ENCODE measurements at regions not wholly inside any gene's neighbourhood (a gene's known extent, or its start where the extent isn't known, plus 50 kb on each side); places are given as distances from the start of the nearest gene placed in this dataset.

DNA sequence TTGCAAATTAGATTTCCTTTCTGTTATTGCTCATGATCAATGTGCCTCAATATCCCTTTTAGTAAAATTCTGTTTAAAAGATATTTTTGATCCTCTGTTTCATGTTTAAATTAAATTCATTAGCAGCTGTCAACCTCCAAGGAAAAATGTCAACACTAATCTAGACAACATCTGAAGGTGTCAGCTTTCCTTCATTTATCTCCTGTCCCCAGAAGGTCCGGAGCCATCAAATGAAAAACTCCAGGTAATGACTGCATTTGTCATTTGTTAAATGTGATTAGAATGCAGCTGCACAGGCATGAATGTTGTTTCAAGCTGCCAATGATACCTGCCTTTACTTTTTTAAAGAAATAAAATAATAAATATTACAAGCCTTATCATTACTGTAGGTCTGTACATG lies 463.7 kb upstream of the SEMA3A start:
- TF ChIP-seq, protein P1, sequence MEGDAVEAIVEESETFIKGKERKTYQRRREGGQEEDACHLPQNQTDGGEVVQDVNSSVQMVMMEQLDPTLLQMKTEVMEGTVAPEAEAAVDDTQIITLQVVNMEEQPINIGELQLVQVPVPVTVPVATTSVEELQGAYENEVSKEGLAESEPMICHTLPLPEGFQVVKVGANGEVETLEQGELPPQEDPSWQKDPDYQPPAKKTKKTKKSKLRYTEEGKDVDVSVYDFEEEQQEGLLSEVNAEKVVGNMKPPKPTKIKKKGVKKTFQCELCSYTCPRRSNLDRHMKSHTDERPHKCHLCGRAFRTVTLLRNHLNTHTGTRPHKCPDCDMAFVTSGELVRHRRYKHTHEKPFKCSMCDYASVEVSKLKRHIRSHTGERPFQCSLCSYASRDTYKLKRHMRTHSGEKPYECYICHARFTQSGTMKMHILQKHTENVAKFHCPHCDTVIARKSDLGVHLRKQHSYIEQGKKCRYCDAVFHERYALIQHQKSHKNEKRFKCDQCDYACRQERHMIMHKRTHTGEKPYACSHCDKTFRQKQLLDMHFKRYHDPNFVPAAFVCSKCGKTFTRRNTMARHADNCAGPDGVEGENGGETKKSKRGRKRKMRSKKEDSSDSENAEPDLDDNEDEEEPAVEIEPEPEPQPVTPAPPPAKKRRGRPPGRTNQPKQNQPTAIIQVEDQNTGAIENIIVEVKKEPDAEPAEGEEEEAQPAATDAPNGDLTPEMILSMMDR (IDR thresholded peaks at IDR 0.05) = no peak
- TF ChIP-seq POLR2A (IDR thresholded peaks at IDR 0.05) = no peak
